Liver (tissue), 3 donors: ENCODE measurements at regions not wholly inside any gene's neighbourhood (a gene's known extent, or its start where the extent isn't known, plus 50 kb on each side); places are given as distances from the start of the nearest gene placed in this dataset.
"Not testable (repeated sequence)": the region's sequence is repeated elsewhere in the genome, so short reads cannot be mapped to it uniquely, and the experiment has no call there.

ENCODE experiments used
- ATF3 ChIP-seq: IDR thresholded peaks from 2 replicates; pipeline ENCODE4 v1.6.1; 2016; ENCODE audit warnings: antibody characterized with exemption
- CTCF ChIP-seq: fragments of 150-350 bp; IDR thresholded peaks from 2 replicates; pipeline ENCODE4 v1.5.1; 2017; ENCODE audit warnings: improper control_type of control experiment, low read depth, low read length; ENCODE audit not compliant: missing input control
- EGR1 ChIP-seq, 2 donors: IDR thresholded peaks; 2 replicates each; pipeline ENCODE4 v1.6.1; 2016 to 2018; ENCODE audit warnings: antibody characterized with exemption in 2 of 2, low read depth in 2 of 2
- GABPA ChIP-seq, 2 donors: IDR thresholded peaks in 1 of 2; conservative IDR thresholded peaks in 1 of 2; 2 replicates each; pipeline ENCODE4 v1.6.1; 2016; ENCODE audit warnings: antibody characterized with exemption in 2 of 2, mild to moderate bottlenecking in 1 of 2, moderate library complexity in 1 of 2
- HNF4A ChIP-seq, 2 donors: conservative IDR thresholded peaks; 2 replicates each; pipeline ENCODE4 v1.6.1; 2016; ENCODE audit warnings: antibody characterized with exemption in 2 of 2, mild to moderate bottlenecking in 2 of 2
- JUND ChIP-seq, 2 donors: IDR thresholded peaks; 2 replicates each; pipeline ENCODE4 v1.6.1; 2016; ENCODE audit warnings: antibody characterized with exemption in 2 of 2
- MAX ChIP-seq: IDR thresholded peaks from 2 replicates; pipeline ENCODE4 v1.6.1; 2016; ENCODE audit warnings: antibody characterized with exemption
- RAD21 ChIP-seq, 2 donors: IDR thresholded peaks; 2 replicates each; pipeline ENCODE4 v1.6.1; 2016; ENCODE audit warnings: antibody characterized with exemption in 2 of 2, mild to moderate bottlenecking in 2 of 2
- REST ChIP-seq: IDR thresholded peaks from 2 replicates; pipeline ENCODE4 v1.6.1; 2016; ENCODE audit warnings: antibody characterized with exemption, mild to moderate bottlenecking
- RXRA ChIP-seq, 2 donors: IDR thresholded peaks; 2 replicates each; pipeline ENCODE4 v1.6.1; 2017 to 2018; ENCODE audit warnings: antibody characterized with exemption in 2 of 2, mild to moderate bottlenecking in 1 of 2
- SP1 ChIP-seq: IDR thresholded peaks from 2 replicates; pipeline ENCODE4 v1.6.1; 2018; ENCODE audit warnings: antibody characterized with exemption, mild to moderate bottlenecking
- TAF1 ChIP-seq: conservative IDR thresholded peaks from 2 replicates; pipeline ENCODE4 v1.6.1; 2016; ENCODE audit warnings: antibody characterized with exemption, mild to moderate bottlenecking
- YY1 ChIP-seq: IDR thresholded peaks from 2 replicates; pipeline ENCODE4 v1.6.1; 2016; ENCODE audit warnings: antibody characterized with exemption, mild to moderate bottlenecking
- ZBTB33 ChIP-seq: IDR thresholded peaks from 2 replicates; pipeline ENCODE4 v1.6.1; 2016; ENCODE audit warnings: antibody characterized with exemption
- donor health status: healthy.
- donor health status: healthy.

GRCh38 chr5:50613057-50613456, 53.4 kb upstream of the PARP8 start:
- TF ChIP-seq TAF1; CTCF; SP1; EGR1 (IDR thresholded peaks at IDR 0.05; ENCODE audit: low read depth in 2 of 2); MAX; GABPA (IDR thresholded peaks at IDR 0.05 in 1 of 2, conservative IDR thresholded peaks at IDR 0.05 in 1 of 2); YY1; ATF3; RXRA (IDR thresholded peaks at IDR 0.05); RAD21 (IDR thresholded peaks at IDR 0.05); REST; JUND (IDR thresholded peaks at IDR 0.05); HNF4A (conservative IDR thresholded peaks at IDR 0.05); ZBTB33: not testable (repeated sequence)
